IMR-90 (cell line): ENCODE measurements at regions not wholly inside any gene's neighbourhood (a gene's known extent, or its start where the extent isn't known, plus 50 kb on each side); places are given as distances from the start of the nearest gene placed in this dataset.
A peak's percentile ranks its signal among the peaks of the same experiment; 100 is the strongest.

Source experiments
- ATAC-seq: fragments of 200-7000 bp; cut with Tn5 transposase; 2 replicates; pipeline ENCODE4 v1.9.1; 2020; ENCODE audit warnings: low read depth, mild to moderate bottlenecking, moderate library complexity
- BruUV-seq: library from RNA; stranded (reverse); fragments of 400-500 nt; replicated peaks from 2 replicates; lab custom pipeline; 2021; lab: Mats Ljungman, UMichigan
- CTCF ChIA-PET: fragments of 300-600 bp; formaldehyde crosslinking; extraction: SDS; loops from one replicate; lab custom pipeline; 2021; ENCODE audit warnings: antibody characterized with exemption; lab: Yijun Ruan, JAX
- POLR2A ChIA-PET: fragments of 300-600 bp; sonication (Branson Sonifier 250); formaldehyde crosslinking; loops from one replicate; lab custom pipeline; 2022; ENCODE audit warnings: antibody characterized with exemption; ENCODE audit not compliant: unreplicated experiment; lab: Charles Lee
- DNase-seq: peaks from one replicate; pipeline ENCODE4 v3.0.0; 2013
- H2AFZ ChIP-seq: replicated peaks from 2 replicates; pipeline ENCODE3; 2013; ENCODE audit warnings: low read length, mild to moderate bottlenecking; ENCODE audit not compliant: poor library complexity
- H2AK5ac ChIP-seq: 2 replicates; pipeline ENCODE4 v1.6.1; 2013; ENCODE audit warnings: low read depth, low read length, inconsistent platforms
- H2AK9ac ChIP-seq: replicated peaks from 2 replicates; pipeline ENCODE3; 2013; ENCODE audit warnings: mild to moderate bottlenecking, low read depth, low read length, moderate library complexity; ENCODE audit not compliant: poor library complexity
- H2BK120ac ChIP-seq: 2 replicates; pipeline ENCODE4 v1.6.1; 2013; ENCODE audit warnings: low read depth, low read length, inconsistent platforms
- H2BK15ac ChIP-seq: 3 replicates; pipeline ENCODE4 v1.6.1; 2013; ENCODE audit warnings: low read depth, low read length, inconsistent platforms
- H2BK20ac ChIP-seq: 2 replicates; pipeline ENCODE4 v1.6.1; 2013; ENCODE audit warnings: low read depth, mild to moderate bottlenecking, inconsistent platforms, low read length, moderate library complexity
- H2BK5ac ChIP-seq: 2 replicates; pipeline ENCODE4 v1.6.1; 2013; ENCODE audit warnings: mild to moderate bottlenecking, low read depth, low read length, inconsistent platforms; ENCODE audit not compliant: poor library complexity, severe bottlenecking
- H3K14ac ChIP-seq: replicated peaks from 2 replicates; pipeline ENCODE4 v1.6.1; 2013; ENCODE audit warnings: low read depth, low read length, inconsistent platforms
- H3K18ac ChIP-seq: 2 replicates; pipeline ENCODE4 v1.6.1; 2013; ENCODE audit warnings: low read depth, low read length, control low read depth
- H3K23ac ChIP-seq: 2 replicates; pipeline ENCODE4 v1.6.1; 2013; ENCODE audit warnings: low read depth, low read length, inconsistent platforms
- H3K27ac ChIP-seq: 2 replicates; pipeline ENCODE4 v1.5.1; 2013; ENCODE audit warnings: mild to moderate bottlenecking, control low read depth, low read length; ENCODE audit not compliant: insufficient read depth
- H3K27me3 ChIP-seq: 2 replicates; pipeline ENCODE4 v1.6.1; 2013; ENCODE audit warnings: low read length; ENCODE audit not compliant: control insufficient read depth, insufficient read depth
- H3K36me3 ChIP-seq: 2 replicates; pipeline ENCODE4 v1.6.1; 2013; ENCODE audit warnings: low read length, mixed read lengths; ENCODE audit not compliant: control insufficient read depth, insufficient read depth
- H3K4ac ChIP-seq: 2 replicates; pipeline ENCODE4 v1.6.1; 2013; ENCODE audit warnings: low read depth, low read length, inconsistent platforms
- H3K4me1 ChIP-seq: 2 replicates; pipeline ENCODE4 v1.6.1; 2013; ENCODE audit warnings: low read length, mixed read lengths; ENCODE audit not compliant: control insufficient read depth, insufficient read depth
- H3K4me2 ChIP-seq: 2 replicates; pipeline ENCODE4 v1.6.1; 2013; ENCODE audit warnings: low read depth, mild to moderate bottlenecking, control low read depth, low read length, moderate library complexity
- H3K4me3 ChIP-seq: 2 replicates; pipeline ENCODE4 v1.5.1; 2013; ENCODE audit warnings: low read depth, mild to moderate bottlenecking, control low read depth, low read length, moderate library complexity; ENCODE audit not compliant: insufficient read depth
- H3K56ac ChIP-seq: 2 replicates; pipeline ENCODE4 v1.6.1; 2013; ENCODE audit warnings: low read length, inconsistent platforms; ENCODE audit not compliant: insufficient read depth; ENCODE audit errors: extremely low read depth
- H3K79me1 ChIP-seq, 2 experiments: 2 replicates each; pipeline ENCODE4 v1.6.1; 2013; ENCODE audit warnings: low read length in 2 of 2, inconsistent platforms in 1 of 2, low read depth in 1 of 2
- H3K9ac ChIP-seq: 2 replicates; pipeline ENCODE4 v1.6.1; 2013; ENCODE audit warnings: low read depth, low read length, control low read depth
- H3K9me1 ChIP-seq: 2 replicates; pipeline ENCODE4 v1.6.1; 2013; ENCODE audit warnings: low read length, inconsistent platforms; ENCODE audit not compliant: insufficient read depth
- H3K9me3 ChIP-seq: 2 replicates; pipeline ENCODE4 v1.6.1; 2013; ENCODE audit warnings: low read length; ENCODE audit not compliant: control insufficient read depth, insufficient read depth
- H4K20me1 ChIP-seq: 2 replicates; pipeline ENCODE4 v1.6.1; 2013; ENCODE audit warnings: low read length, inconsistent platforms; ENCODE audit not compliant: insufficient read depth
- H4K5ac ChIP-seq: 2 replicates; pipeline ENCODE4 v1.6.1; 2013; ENCODE audit warnings: mild to moderate bottlenecking, low read depth, low read length, control low read depth
- H4K8ac ChIP-seq, 2 experiments: 2 replicates each; pipeline ENCODE4 v1.6.1; 2013; ENCODE audit warnings: low read depth in 2 of 2, low read length in 2 of 2, control low read depth in 1 of 2, inconsistent platforms in 1 of 2
- H4K91ac ChIP-seq: 2 replicates; pipeline ENCODE4 v1.6.1; 2013; ENCODE audit warnings: low read depth, low read length, inconsistent platforms; ENCODE audit not compliant: insufficient read depth
- BHLHE40 ChIP-seq: fragments of 150-350 bp; IDR thresholded peaks from 2 replicates; pipeline ENCODE4 v1.6.1; 2016; ENCODE audit warnings: mild to moderate bottlenecking, low read depth, low read length
- CEBPB ChIP-seq: IDR thresholded peaks from 2 replicates; pipeline ENCODE4 v1.6.1; 2012; ENCODE audit warnings: low read depth, low read length, improper control_type of control experiment
- CHD1 ChIP-seq: IDR thresholded peaks from 2 replicates; pipeline ENCODE4 v1.6.1; 2012; ENCODE audit warnings: low read depth, low read length, improper control_type of control experiment
- CTCF ChIP-seq: conservative IDR thresholded peaks from 2 replicates; pipeline ENCODE4 v1.5.1; 2012; ENCODE audit warnings: mild to moderate bottlenecking, low read depth, low read length, improper control_type of control experiment
- ELK1 ChIP-seq: fragments of 150-350 bp; IDR thresholded peaks from 2 replicates; pipeline ENCODE4 v1.6.1; 2016; ENCODE audit warnings: low read depth, mild to moderate bottlenecking, low read length, moderate library complexity, borderline replicate concordance
- FOS ChIP-seq: fragments of 150-350 bp; IDR thresholded peaks from 2 replicates; pipeline ENCODE4 v1.6.1; 2016; ENCODE audit warnings: low read depth, low read length
- MAFK ChIP-seq: IDR thresholded peaks from 2 replicates; pipeline ENCODE4 v1.6.1; 2012; ENCODE audit warnings: low read depth, low read length, improper control_type of control experiment
- MAZ ChIP-seq: IDR thresholded peaks from 2 replicates; pipeline ENCODE4 v1.6.1; 2012; ENCODE audit warnings: low read depth, mild to moderate bottlenecking, low read length, improper control_type of control experiment, moderate library complexity, borderline replicate concordance
- MXI1 ChIP-seq: IDR thresholded peaks from 2 replicates; pipeline ENCODE4 v1.6.1; 2012; ENCODE audit warnings: low read depth, mild to moderate bottlenecking, low read length, moderate library complexity, borderline replicate concordance
- NFE2L2 ChIP-seq: fragments of 150-350 bp; IDR thresholded peaks from 2 replicates; pipeline ENCODE4 v1.6.1; 2016; ENCODE audit warnings: low read depth, mild to moderate bottlenecking, low read length
- POLR2A ChIP-seq: IDR thresholded peaks from 2 replicates; pipeline ENCODE4 v1.6.1; 2012; ENCODE audit warnings: mild to moderate bottlenecking, low read depth, low read length
- RAD21 ChIP-seq: IDR thresholded peaks from 2 replicates; pipeline ENCODE4 v1.6.1; 2012; ENCODE audit warnings: low read length, improper control_type of control experiment
- RFX5 ChIP-seq: IDR thresholded peaks from 2 replicates; pipeline ENCODE4 v1.8.0; 2012; ENCODE audit warnings: low read depth, mild to moderate bottlenecking, low read length, moderate library complexity
- SMC3 ChIP-seq: fragments of 150-350 bp; IDR thresholded peaks from 2 replicates; pipeline ENCODE4 v1.6.1; 2016; ENCODE audit warnings: low read depth, mild to moderate bottlenecking, antibody characterized with exemption, low read length, moderate library complexity
- WGBS, 2 experiments: methylation state at CpG; one replicate each; pipeline versions ENCODE4 v1.1.5 to v1.1.7; 2013; ENCODE audit warnings: missing lambda C conversion rate in 2 of 2; ENCODE audit not compliant: insufficient read length in 1 of 2; ENCODE audit errors: extremely low coverage in 2 of 2; 5-methylcytosine and 5-hydroxymethylcytosine counted together
- dilution Hi-C: fragments of 300-500 bp; cut with HindIII; formaldehyde crosslinking; loops from one replicate; pipeline ENCODE4 v1.14.3; 2018; ENCODE audit warnings: low sequenced_read_pairs; ENCODE audit not compliant: unreplicated experiment
- in situ Hi-C: fragments of 300-500 bp; cut with MboI; formaldehyde crosslinking; loops from 3 replicates; pipeline ENCODE4 v1.14.3; 2019; ENCODE audit warnings: low sequenced_read_pairs, inconsistent platforms, mixed read lengths
- intact Hi-C: fragments of 100-400 bp; cut with micrococcal nuclease; formaldehyde crosslinking; loops from 2 replicates; pipeline ENCODE4 v1.10.0; 2022
- TF ChIP-seq, protein P1 (sequence below): fragments of 150-350 bp; IDR thresholded peaks from 2 replicates; pipeline ENCODE4 v1.6.1; 2017; ENCODE audit warnings: mild to moderate bottlenecking, antibody characterized with exemption, low read length, low read depth

DNA sequence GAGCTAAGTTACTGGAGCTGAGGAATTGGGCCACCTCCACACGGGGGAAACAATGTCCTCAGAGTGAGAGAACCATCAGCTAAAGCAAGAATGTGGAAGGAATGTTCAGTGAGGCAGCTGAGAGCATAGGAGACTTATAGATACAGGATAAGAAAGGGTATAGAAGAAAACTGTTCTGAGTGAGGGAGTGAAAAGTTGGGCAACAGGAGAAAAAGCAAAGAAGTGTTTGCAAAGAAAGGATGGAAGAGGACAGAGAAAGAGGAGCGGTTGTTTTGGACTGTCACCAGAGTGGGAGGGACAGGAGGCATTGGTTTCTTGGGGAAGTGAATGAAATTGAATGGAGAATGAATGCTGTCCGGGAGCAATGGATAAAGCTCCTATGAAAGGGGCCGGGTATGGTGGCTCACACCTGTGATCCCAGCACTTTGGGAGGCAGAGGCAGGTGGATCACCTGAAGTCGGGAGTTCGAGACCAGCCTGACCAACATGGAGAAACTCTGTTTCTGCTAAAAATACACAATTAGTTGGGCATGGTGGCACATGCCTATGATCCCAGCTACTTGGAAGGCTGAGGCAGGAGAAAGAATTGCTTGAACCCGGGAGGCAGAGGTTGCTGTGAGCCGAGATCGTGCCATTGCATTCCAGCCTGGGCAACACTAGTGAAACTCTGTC is 296.5 kb downstream of the ADGB start:
- H3K9ac ChIP-seq, result no peak overlapping the region
- in situ Hi-C loops, result no loop called here
- H2AK5ac ChIP-seq, result peak overlapping the region; percentile 86
- CTCF ChIA-PET, result interaction anchor here (0.6 to 1.5 kb wide), 3 partner anchors 9 to 132 kb away, joined by 3 to 6 read pairs (median 6); no protein-coding TSS in a partner anchor
- whole genome bisulfite sequencing, 2 experiments, result 84% methylated on average over 5 of the region's 9 CpGs; no CpG with 5 or more reads in 1 of the 2 experiments
- H3K27ac ChIP-seq, result no peak overlapping the region
- no peaks in the 10 kb centered on the region for H3K9me3 ChIP-seq
- H2BK15ac ChIP-seq, result peak overlapping the region; percentile 91; the same call in 2 of the 3 replicates
- H3K79me1 ChIP-seq, result peaks cover 0 to 4% of the 10 kb centered on the region in 2 experiments; a peak in 1 of 4 replicates
- H3K9me1 ChIP-seq, result peaks cover 13% of the 10 kb centered on the region
- peak overlapping the region; percentile 90 for H2BK20ac ChIP-seq
- H3K23ac ChIP-seq, result no peak overlapping the region
- H2AK9ac ChIP-seq, result no peak overlapping the region
- peak overlapping the region in 1 of 2 experiments; percentile 30; a peak in 1 of 4 replicates for H4K8ac ChIP-seq
- H3K4me2 ChIP-seq, result no peak overlapping the region
- H2BK5ac ChIP-seq, result no peak overlapping the region
- BruUV-seq, result no TSS peak
- POLR2A ChIA-PET, result no interaction called here
- ATAC-seq (no peak), DNase-seq (no peak)
- H2BK120ac ChIP-seq, result peak overlapping the region; percentile 87
- intact Hi-C loops, result no loop called here
- no peaks in the 10 kb centered on the region for H3K27me3 ChIP-seq
- H3K4me1 ChIP-seq, result peaks cover 12% of the 10 kb centered on the region
- H4K5ac ChIP-seq, result peak overlapping the region; percentile 50
- 0 out of 2 replicates have a peak overlapping the region, but pooled peaks have one; percentile 17 for H3K18ac ChIP-seq
- H4K91ac ChIP-seq, result peak overlapping the region; percentile 26; the same call in 1 of the 2 replicates
- peak overlapping the region; percentile 42 for H3K4ac ChIP-seq
- H4K20me1 ChIP-seq, result no peaks in the 10 kb centered on the region
- dilution Hi-C loops, result no loop called here
- H2AFZ ChIP-seq, result no peak overlapping the region
- H3K14ac ChIP-seq, result 0 out of 2 replicates have a peak overlapping the region, but pooled peaks have one; percentile 59
- no peaks in the 10 kb centered on the region for H3K36me3 ChIP-seq
- no peak overlapping the region for H3K56ac ChIP-seq
- H3K4me3 ChIP-seq, result no peak overlapping the region
- TF ChIP-seq CEBPB (no peak), CHD1 (no peak), MAFK (no peak), POLR2A (no peak), BHLHE40 (no peak), RFX5 (no peak), NFE2L2 (no peak), ELK1 (no peak), SMC3 (no peak), FOS (no peak), CTCF (no peak), MAZ (no peak), RAD21 (no peak), MXI1 (no peak)
- TF ChIP-seq, protein P1, sequence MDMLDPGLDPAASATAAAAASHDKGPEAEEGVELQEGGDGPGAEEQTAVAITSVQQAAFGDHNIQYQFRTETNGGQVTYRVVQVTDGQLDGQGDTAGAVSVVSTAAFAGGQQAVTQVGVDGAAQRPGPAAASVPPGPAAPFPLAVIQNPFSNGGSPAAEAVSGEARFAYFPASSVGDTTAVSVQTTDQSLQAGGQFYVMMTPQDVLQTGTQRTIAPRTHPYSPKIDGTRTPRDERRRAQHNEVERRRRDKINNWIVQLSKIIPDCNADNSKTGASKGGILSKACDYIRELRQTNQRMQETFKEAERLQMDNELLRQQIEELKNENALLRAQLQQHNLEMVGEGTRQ, result no peak
